GM12864 (cell line): ENCODE measurements at regions not wholly inside any gene's neighbourhood (a gene's known extent, or its start where the extent isn't known, plus 50 kb on each side); places are given as distances from the start of the nearest gene placed in this dataset.

Experiments used
- DNase-seq: peaks from one replicate; pipeline ENCODE4 v3.0.0-alpha.2; 2011; ENCODE audit warnings: low read depth
- H3K4me3 ChIP-seq: 2 replicates; pipeline ENCODE4 v1.5.1; 2011; ENCODE audit warnings: mild to moderate bottlenecking, low read depth, low read length, control low read depth
- TF ChIP-seq, protein P1 (sequence below): IDR thresholded peaks from 2 replicates; pipeline ENCODE4 v1.5.1; 2011; ENCODE audit warnings: low read depth, mild to moderate bottlenecking, moderate library complexity, low read length, control low read depth, inconsistent platforms; ENCODE audit errors: missing control alignments

DNA sequence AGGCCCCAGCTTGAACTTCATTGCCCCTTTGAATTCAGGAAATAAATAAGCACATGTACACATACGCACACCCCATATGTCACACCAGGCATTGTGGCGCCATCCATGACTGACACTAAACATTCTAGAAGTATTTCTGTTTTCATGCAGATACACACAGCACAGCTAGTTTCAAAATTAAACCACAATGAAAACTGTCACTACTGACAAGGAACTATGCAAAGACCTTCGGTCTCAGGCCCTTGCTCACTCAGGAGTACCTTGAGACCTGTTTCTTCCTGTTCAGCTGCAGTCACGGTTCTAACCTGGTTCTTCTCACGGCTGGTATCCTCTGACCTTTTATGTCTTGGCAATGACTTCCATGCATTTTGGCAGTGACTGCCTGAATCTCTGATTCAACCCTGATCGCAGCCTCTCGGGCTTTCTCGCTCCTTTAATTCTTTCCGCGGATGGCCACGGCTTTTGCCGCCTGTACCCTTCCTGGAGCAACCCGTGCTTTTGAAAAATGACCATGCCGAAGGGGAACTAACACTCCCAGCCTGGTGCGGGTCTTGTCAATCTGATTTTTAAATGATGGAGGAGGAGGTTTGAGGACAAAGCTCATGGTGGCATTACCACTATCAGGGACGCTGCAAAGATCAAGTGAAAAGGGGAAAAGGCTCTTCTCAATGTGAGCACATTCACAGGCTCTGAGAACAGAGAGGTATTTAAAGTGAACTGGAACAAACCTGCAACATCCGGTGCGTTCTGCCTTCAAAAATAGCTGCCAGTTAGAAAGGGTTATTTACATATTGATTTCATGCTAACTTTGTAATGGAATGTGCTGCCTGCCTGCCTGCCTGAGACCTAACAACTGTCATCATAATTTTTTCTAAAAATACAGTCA, 384.6 kb downstream of the RRAGC start:
- DNase-seq = peak; percentile 93
- peak overlapping the region; percentile 57 for H3K4me3 ChIP-seq
- TF ChIP-seq, protein P1, sequence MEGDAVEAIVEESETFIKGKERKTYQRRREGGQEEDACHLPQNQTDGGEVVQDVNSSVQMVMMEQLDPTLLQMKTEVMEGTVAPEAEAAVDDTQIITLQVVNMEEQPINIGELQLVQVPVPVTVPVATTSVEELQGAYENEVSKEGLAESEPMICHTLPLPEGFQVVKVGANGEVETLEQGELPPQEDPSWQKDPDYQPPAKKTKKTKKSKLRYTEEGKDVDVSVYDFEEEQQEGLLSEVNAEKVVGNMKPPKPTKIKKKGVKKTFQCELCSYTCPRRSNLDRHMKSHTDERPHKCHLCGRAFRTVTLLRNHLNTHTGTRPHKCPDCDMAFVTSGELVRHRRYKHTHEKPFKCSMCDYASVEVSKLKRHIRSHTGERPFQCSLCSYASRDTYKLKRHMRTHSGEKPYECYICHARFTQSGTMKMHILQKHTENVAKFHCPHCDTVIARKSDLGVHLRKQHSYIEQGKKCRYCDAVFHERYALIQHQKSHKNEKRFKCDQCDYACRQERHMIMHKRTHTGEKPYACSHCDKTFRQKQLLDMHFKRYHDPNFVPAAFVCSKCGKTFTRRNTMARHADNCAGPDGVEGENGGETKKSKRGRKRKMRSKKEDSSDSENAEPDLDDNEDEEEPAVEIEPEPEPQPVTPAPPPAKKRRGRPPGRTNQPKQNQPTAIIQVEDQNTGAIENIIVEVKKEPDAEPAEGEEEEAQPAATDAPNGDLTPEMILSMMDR = no peak

DNA sequence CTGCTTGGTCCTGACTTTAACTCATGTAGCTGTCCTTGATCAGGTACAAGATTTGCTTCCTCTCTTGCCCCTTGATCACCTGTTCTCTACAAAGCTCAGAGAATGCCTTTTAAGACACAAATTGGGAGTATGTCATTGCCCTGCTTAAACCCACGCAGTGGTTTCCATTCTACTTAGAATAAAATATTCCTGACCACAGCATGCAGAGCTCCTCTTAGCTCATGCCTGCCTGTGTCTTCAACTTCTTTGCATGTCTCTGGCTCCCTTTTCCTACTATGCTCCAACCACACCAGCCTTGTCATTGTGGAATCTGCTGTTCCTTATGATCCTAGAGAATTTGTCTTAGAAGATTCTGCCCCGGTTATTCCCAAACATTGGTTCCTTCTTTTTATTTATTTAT, 393.1 kb downstream of the RRAGC start:
- H3K4me3 ChIP-seq = no peak overlapping the region
- TF ChIP-seq, protein P1 = no peak
- DNase-seq = no peak

DNA sequence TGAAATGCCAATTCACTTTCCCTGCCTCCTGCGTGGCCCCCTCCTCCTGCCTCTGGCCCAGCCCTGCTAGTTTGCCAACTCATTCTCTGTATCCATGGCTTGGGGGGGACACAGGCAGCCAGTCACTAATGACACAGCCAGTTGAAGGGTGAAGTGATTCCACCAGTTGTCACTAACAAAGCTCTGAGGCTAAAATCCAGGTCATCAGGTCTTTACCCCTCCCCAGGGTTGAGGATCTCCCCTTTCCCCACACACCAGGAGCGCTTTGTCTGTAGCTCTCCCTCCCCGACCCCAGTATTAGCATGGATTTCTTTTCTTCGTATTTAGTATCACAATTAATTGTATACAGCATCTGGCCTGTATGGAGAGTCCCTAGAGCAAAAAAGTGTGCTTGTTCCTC, 394.1 kb downstream of the RRAGC start:
- H3K4me3 ChIP-seq = no peak overlapping the region
- no peak for DNase-seq
- TF ChIP-seq, protein P1 = no peak

DNA sequence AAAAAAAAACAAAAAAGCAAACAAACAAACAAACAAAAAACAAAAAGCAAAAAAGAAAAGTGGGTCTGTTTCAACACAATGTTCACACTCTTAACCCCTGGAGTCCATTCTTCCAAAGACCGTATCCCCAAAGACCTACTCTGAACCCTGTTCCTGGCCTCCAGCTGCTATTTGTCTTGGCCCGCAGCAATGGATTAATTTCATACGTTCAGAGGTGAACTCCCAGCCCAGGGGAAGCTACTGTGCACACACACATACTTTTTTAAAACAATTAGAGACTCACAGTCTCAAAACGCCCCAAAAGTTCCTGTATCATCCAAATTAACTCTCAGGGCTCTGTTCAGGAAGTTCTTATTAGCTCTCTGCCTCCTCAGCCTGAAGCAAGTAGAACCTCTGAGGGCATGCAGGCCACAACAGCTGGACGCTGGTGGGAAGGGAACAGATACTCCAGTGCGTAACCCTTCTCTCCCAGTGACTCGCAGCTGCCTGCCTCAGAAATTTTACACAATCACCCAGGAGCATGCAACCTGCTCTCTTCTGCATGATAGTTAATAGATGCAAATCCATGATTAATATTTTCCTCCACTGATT, 395.4 kb downstream of the RRAGC start:
- no peak overlapping the region for H3K4me3 ChIP-seq
- DNase-seq = no peak
- TF ChIP-seq, protein P1 = no peak

DNA sequence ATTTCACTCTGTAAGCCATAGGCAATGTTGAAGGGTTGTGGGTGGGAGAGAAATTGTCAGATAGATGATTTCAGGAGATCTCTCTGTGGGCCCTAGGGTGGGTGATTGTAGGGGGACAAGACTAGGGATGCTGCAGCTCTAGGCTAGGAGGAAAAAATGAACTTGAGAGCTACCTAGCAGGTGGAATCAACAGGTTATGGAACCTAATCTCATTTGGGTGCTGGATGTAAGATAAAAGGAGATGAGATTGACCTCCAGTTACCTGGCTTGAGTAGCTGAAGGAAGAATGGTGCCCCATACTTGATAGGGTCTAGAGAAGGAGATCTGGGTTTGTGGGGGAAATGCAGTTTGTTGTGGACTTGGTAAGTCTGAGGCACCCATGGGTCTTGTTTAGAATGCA, 396.5 kb downstream of the RRAGC start:
- DNase-seq = no peak
- H3K4me3 ChIP-seq = no peak overlapping the region
- TF ChIP-seq, protein P1 = no peak

DNA sequence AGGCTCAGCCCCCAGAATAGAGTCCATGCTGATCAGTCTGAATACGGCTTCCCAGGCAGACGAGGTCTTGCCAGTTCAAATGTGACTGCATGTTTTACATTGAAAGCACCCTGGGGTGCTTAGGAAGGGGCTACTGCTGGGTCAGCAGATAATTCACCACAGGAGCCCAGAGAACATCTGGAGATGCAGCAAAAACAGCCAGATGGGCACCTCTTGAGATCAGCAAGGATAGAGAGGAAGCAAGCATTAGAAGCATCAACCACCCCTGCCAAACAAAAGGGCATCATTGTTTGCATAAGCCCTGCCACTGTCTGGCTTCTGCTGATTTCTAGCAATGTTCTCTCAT, 403.1 kb downstream of the RRAGC start:
- H3K4me3 ChIP-seq = no peak overlapping the region
- no peak for DNase-seq
- TF ChIP-seq, protein P1 = no peak
